ENCODE measurements at regions not wholly inside any gene's neighbourhood (a gene's known extent, or its start where the extent isn't known, plus 50 kb on each side); places are given as distances from the start of the nearest gene placed in this dataset.

DNA sequence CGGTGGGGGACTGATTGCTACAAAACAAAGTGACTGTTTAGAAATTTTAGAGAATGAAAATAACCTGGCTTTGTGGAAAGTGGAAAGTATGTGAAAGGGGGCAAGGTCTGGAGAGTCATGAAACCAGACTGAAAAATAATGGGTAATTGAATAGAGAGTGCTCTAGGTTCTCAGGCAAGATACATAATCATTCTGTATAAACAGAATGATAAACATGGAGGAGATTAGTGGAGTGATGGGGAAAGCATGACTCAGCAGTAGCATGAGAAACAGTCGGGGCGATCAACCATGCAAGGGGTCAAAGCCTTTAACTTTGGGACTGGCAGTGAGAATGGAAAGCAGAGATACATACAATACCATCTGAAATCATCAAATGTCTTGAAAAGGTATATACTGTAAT lies 332.5 kb downstream of the CCER1 start:
- TF ChIP-seq POLR2A (IDR thresholded peaks at IDR 0.05) (no peak), CTCF (IDR thresholded peaks at IDR 0.05) (no peak), POLR2AphosphoS5 (IDR thresholded peaks at IDR 0.05; ENCODE audit: insufficient read depth in 1 of 2, low read depth in 1 of 2) (no peak)

Data from vagina (tissue), 2 donors.